ENCODE measurements at regions not wholly inside any gene's neighbourhood (a gene's known extent, or its start where the extent isn't known, plus 50 kb on each side); places are given as distances from the start of the nearest gene placed in this dataset.

GRCh38 chr1:157439302-157439954, 112.9 kb downstream of the FCRL5 start:
- TF ChIP-seq, protein P1, sequence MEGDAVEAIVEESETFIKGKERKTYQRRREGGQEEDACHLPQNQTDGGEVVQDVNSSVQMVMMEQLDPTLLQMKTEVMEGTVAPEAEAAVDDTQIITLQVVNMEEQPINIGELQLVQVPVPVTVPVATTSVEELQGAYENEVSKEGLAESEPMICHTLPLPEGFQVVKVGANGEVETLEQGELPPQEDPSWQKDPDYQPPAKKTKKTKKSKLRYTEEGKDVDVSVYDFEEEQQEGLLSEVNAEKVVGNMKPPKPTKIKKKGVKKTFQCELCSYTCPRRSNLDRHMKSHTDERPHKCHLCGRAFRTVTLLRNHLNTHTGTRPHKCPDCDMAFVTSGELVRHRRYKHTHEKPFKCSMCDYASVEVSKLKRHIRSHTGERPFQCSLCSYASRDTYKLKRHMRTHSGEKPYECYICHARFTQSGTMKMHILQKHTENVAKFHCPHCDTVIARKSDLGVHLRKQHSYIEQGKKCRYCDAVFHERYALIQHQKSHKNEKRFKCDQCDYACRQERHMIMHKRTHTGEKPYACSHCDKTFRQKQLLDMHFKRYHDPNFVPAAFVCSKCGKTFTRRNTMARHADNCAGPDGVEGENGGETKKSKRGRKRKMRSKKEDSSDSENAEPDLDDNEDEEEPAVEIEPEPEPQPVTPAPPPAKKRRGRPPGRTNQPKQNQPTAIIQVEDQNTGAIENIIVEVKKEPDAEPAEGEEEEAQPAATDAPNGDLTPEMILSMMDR (IDR thresholded peaks at IDR 0.05; ENCODE audit: low read depth, low read length): no peak
- TF ChIP-seq, protein P2, sequence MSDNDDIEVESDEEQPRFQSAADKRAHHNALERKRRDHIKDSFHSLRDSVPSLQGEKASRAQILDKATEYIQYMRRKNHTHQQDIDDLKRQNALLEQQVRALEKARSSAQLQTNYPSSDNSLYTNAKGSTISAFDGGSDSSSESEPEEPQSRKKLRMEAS (IDR thresholded peaks at IDR 0.05; ENCODE audit: low read depth, low read length): no peak
- no peak for TF ChIP-seq POLR2A (IDR thresholded peaks at IDR 0.05; ENCODE audit: extremely low read depth, insufficient read length)

Measured in NB4 (cell line).